Esophagus muscularis mucosa (tissue), 4 donors: ENCODE measurements at regions not wholly inside any gene's neighbourhood (a gene's known extent, or its start where the extent isn't known, plus 50 kb on each side); places are given as distances from the start of the nearest gene placed in this dataset.

Experiments
- EP300 ChIP-seq: sonication (generic); formaldehyde crosslinking; IDR thresholded peaks from one replicate; pipeline ENCODE4 v1.6.1; 2017; ENCODE audit warnings: antibody characterized with exemption
- POLR2A ChIP-seq: fragments of 450-650 bp; IDR thresholded peaks from one replicate; pipeline ENCODE4 v1.6.1; 2017; ENCODE audit warnings: antibody characterized with exemption, moderate library complexity, mild to moderate bottlenecking, low read depth
- POLR2AphosphoS5 ChIP-seq, 2 donors: sonication (generic); formaldehyde crosslinking; IDR thresholded peaks; one replicate each; pipeline ENCODE4 v1.6.1; 2017; ENCODE audit warnings: antibody characterized with exemption in 2 of 2
- TF ChIP-seq, protein P1 (sequence below), 3 experiments: fragments of 200-600 bp in 2 of 3; fragments of 450-650 bp in 1 of 3; sonication (generic) in 2 of 3; IDR thresholded peaks; one replicate each; pipeline ENCODE4 v1.5.1; 2017 to 2019; ENCODE audit warnings: antibody characterized with exemption in 3 of 3, mild to moderate bottlenecking in 2 of 3, moderate library complexity in 1 of 3

DNA sequence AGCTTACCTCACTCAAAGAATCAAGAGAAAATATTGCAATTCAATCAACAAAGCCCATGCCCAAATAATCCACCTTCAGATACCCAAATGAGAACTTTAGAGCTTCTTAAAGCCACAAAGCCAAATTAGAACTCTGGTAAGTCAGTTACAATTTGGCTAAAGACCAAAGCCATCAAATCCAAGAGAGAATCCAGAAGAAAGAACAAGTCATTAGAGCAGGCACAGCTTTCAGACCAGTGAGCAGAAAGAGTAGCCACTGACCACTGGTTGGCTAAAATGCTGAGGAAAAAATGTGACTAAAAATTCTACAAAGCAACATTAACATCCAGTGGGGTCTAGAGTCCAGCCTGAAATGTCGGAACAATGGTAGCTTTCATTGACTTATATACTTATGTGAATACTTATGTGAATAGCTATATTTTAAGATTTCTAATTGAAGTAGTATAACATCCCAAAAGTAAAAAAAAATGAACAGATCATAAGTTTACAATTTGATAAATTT, 735.2 kb upstream of the TBX3 start:
- TF ChIP-seq, protein P1, sequence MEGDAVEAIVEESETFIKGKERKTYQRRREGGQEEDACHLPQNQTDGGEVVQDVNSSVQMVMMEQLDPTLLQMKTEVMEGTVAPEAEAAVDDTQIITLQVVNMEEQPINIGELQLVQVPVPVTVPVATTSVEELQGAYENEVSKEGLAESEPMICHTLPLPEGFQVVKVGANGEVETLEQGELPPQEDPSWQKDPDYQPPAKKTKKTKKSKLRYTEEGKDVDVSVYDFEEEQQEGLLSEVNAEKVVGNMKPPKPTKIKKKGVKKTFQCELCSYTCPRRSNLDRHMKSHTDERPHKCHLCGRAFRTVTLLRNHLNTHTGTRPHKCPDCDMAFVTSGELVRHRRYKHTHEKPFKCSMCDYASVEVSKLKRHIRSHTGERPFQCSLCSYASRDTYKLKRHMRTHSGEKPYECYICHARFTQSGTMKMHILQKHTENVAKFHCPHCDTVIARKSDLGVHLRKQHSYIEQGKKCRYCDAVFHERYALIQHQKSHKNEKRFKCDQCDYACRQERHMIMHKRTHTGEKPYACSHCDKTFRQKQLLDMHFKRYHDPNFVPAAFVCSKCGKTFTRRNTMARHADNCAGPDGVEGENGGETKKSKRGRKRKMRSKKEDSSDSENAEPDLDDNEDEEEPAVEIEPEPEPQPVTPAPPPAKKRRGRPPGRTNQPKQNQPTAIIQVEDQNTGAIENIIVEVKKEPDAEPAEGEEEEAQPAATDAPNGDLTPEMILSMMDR (IDR thresholded peaks at IDR 0.05) = no peak
- no peak for TF ChIP-seq POLR2A
- TF ChIP-seq POLR2AphosphoS5 (IDR thresholded peaks at IDR 0.05) = no peak
- TF ChIP-seq EP300 = no peak
